BE2C (cell line): ENCODE measurements at regions not wholly inside any gene's neighbourhood (a gene's known extent, or its start where the extent isn't known, plus 50 kb on each side); places are given as distances from the start of the nearest gene placed in this dataset.

ENCODE experiments used
- DNase-seq: peaks from one replicate; pipeline ENCODE4 v3.0.0-alpha.2; 2020
- H3K27me3 ChIP-seq: fragments of 250-450 bp; sonication (Bioruptor Pico); 2 replicates; pipeline ENCODE4 v1.5.1; 2020; ENCODE audit warnings: mild to moderate bottlenecking
- H3K36me3 ChIP-seq: fragments of 250-450 bp; sonication (Bioruptor Pico); 2 replicates; pipeline ENCODE4 v1.5.1; 2020; ENCODE audit warnings: mild to moderate bottlenecking
- H3K4me1 ChIP-seq: fragments of 250-450 bp; sonication (Bioruptor Pico); 2 replicates; pipeline ENCODE4 v1.5.1; 2020
- H3K4me3 ChIP-seq: 2 replicates; pipeline ENCODE4 v1.5.1; 2011; ENCODE audit warnings: low read depth, low read length
- H3K9me3 ChIP-seq: fragments of 250-450 bp; sonication (Bioruptor Pico); 2 replicates; pipeline ENCODE4 v1.5.1; 2020
- TF ChIP-seq, protein P1 (sequence below): IDR thresholded peaks from 2 replicates; pipeline ENCODE4 v1.5.1; 2012; ENCODE audit warnings: mild to moderate bottlenecking, low read depth, low read length

GRCh38 chr1:79264975-79265818 lies 258.7 kb upstream of the ADGRL4 start:
- Histone ChIP-seq H3K4me1 (no peaks in the 10 kb centered on the region), H3K27me3 (no peaks in the 10 kb centered on the region), H3K9me3 (no peaks in the 10 kb centered on the region), H3K4me3 (no peak overlapping the region), H3K36me3 (no peaks in the 10 kb centered on the region)
- TF ChIP-seq, protein P1, sequence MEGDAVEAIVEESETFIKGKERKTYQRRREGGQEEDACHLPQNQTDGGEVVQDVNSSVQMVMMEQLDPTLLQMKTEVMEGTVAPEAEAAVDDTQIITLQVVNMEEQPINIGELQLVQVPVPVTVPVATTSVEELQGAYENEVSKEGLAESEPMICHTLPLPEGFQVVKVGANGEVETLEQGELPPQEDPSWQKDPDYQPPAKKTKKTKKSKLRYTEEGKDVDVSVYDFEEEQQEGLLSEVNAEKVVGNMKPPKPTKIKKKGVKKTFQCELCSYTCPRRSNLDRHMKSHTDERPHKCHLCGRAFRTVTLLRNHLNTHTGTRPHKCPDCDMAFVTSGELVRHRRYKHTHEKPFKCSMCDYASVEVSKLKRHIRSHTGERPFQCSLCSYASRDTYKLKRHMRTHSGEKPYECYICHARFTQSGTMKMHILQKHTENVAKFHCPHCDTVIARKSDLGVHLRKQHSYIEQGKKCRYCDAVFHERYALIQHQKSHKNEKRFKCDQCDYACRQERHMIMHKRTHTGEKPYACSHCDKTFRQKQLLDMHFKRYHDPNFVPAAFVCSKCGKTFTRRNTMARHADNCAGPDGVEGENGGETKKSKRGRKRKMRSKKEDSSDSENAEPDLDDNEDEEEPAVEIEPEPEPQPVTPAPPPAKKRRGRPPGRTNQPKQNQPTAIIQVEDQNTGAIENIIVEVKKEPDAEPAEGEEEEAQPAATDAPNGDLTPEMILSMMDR: no peak
- no peak for DNase-seq

DNA sequence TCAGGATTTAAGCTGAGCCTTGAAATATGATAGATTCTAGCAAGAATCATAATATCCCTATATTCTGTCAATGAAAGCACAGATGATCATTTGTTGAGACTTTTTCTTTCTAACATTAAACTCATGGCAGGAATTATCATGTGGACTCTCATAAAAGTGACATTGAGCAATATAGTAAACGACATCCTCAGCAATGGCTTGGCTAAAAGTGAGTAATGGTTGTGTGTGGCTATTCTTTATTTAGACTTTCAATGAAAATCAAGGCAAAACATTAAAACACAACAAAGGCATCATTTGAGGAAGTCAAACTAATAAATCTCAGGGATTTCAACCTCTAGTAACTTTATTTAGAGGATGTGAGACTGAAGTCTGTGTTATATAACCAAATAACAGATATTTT lies 257.8 kb upstream of the ADGRL4 start:
- H3K36me3 ChIP-seq: no peaks in the 10 kb centered on the region
- no peaks in the 10 kb centered on the region for H3K9me3 ChIP-seq
- no peak overlapping the region for H3K4me3 ChIP-seq
- H3K27me3 ChIP-seq: no peaks in the 10 kb centered on the region
- no peaks in the 10 kb centered on the region for H3K4me1 ChIP-seq
- TF ChIP-seq, protein P1: no peak
- no peak for DNase-seq

DNA sequence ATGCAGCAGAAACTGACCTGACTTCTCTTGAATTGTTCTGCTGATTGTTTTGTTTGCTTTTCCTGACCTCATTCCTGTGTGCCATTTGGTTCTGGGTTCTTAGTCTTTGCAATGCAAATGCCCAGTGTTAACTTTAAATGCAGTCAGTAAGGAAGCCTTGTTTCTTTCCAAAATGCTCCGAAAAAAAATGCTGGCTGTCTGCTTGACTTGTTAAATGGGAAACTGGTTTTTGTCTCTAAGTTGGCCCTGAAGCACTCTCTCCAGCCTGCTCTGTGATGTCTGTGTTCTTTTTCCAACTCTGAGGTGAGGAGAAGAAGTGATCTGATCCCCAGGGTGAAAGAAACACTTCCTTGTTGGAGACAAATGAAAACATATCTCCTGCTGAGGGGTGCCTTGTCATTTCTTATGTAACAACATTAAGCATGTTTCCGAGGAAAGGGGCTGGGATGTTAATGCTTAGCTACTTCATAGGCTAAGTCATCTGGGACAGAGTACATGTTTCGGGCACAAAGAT lies 256.3 kb upstream of the ADGRL4 start:
- Histone ChIP-seq H3K4me3 (no peak overlapping the region), H3K36me3 (no peaks in the 10 kb centered on the region), H3K9me3 (no peaks in the 10 kb centered on the region), H3K4me1 (no peaks in the 10 kb centered on the region), H3K27me3 (no peaks in the 10 kb centered on the region)
- TF ChIP-seq, protein P1: no peak
- no peak for DNase-seq

DNA sequence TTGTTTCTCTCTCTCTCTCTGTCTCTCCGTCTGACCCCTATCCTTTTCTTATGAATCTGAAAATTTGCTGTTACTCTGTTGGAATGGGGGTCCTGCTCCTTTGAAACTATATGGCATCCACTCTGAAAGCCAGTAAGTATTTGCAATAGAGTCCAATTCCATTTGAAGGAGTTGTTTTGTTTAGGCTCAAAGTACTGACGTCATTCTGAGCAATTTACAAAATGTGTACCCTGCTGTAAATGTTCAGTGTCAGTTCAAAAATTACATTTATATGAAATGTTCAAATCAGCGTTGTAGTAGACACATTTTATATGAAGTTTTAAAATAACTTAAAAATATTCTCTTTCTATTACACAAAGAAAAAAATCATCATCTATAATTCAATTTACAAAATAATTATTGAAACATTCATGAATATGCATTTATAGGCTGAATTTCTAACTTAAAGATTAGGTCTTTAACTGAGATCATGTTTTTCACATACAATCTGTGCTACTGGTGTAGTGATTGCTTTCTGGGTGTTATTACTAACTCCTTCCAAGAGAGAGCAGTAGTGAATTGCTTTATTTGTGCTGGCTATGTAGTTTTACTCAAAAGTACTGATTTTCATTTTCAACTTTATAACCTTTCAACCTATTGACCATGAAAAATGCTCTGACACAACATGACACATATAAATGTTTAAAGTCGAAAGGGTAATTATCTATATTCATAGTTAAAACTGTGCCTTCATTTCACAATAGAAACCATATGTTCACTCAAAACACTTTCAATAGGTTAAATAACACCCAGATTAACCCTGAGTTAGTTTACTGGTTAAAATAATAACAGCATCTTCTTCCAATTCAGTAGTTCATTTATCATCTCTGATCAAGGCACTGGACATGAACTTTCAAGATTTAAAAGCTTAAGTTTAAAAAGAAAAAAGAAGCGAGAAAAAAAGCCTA lies 253.1 kb upstream of the ADGRL4 start:
- Histone ChIP-seq H3K27me3 (no peaks in the 10 kb centered on the region), H3K4me3 (no peak overlapping the region), H3K36me3 (no peaks in the 10 kb centered on the region), H3K4me1 (no peaks in the 10 kb centered on the region), H3K9me3 (no peaks in the 10 kb centered on the region)
- DNase-seq: no peak
- TF ChIP-seq, protein P1: peak; percentile 32

- Histone ChIP-seq H3K4me3 (no peak overlapping the region), H3K36me3 (no peaks in the 10 kb centered on the region), H3K27me3 (no peaks in the 10 kb centered on the region), H3K9me3 (no peaks in the 10 kb centered on the region), H3K4me1 (no peaks in the 10 kb centered on the region)
- TF ChIP-seq, protein P1: no peak
- DNase-seq: no peak
Measured at GRCh38 chr1:79255421-79255820, 248.9 kb upstream of the ADGRL4 start.
